SK-N-MC (cell line): ENCODE measurements at regions not wholly inside any gene's neighbourhood (a gene's known extent, or its start where the extent isn't known, plus 50 kb on each side); places are given as distances from the start of the nearest gene placed in this dataset.

Experiments used
- FOXP2 ChIP-seq: optimal IDR thresholded peaks from 2 replicates; pipeline ENCODE3; 2011; ENCODE audit warnings: mild to moderate bottlenecking, moderate library complexity; ENCODE audit not compliant: insufficient read depth; ENCODE audit errors: extremely low read length, control extremely low read depth
- POLR2AphosphoS5 ChIP-seq: IDR thresholded peaks from 2 replicates; pipeline ENCODE4 v1.6.1; 2012; ENCODE audit warnings: mild to moderate bottlenecking, low read depth, low read length, borderline replicate concordance

DNA sequence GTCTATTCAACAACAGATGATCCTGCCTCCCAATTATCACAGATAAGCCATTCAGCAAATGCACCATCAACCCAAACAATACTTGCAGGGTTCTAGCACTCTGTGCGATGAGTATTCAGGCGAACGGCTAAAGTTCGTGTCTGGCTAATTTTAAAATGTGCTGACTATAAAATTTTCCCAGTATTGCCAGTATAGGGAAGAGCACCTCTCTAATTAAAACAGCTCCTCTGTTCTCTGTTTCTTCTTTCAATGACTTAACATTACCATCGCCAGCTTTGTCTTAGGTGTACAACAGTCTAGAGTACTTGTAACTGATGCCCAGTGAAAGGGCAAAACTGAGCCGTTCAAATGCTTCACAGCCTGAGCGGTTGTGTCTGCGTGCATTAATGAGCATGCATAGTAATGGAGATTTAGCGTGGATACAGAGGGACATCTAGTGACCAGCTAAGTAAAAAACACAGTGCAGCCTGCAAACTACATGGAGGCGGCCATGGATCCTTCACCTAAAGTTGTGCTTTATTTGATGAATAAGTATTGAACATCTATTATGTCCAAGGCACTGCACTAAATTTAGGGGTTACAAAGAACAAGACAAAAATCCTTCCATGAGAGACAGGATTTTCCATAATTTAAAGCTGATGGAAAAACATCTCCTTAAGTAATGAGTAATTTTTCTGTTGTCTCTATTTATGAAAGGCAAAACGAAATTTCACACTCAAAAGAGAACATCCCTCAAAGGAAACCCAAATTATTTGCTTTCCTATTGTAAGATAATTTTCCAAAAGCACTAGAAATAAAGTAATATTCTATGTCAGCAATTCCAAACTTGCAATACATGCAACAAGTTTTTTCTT, 120.0 kb downstream of the SETD4 start:
- no peak for TF ChIP-seq POLR2AphosphoS5
- TF ChIP-seq FOXP2 = no peak
